ENCODE measurements at regions not wholly inside any gene's neighbourhood (a gene's known extent, or its start where the extent isn't known, plus 50 kb on each side); places are given as distances from the start of the nearest gene placed in this dataset.

- TF ChIP-seq CREB1 (CRISPR knock-in tag; IDR thresholded peaks at IDR 0.05; ENCODE audit: low read depth) (no peak), ZNF331 (CRISPR knock-in tag; IDR thresholded peaks at IDR 0.05; ENCODE audit: low read depth) (no peak), CTCF (conservative IDR thresholded peaks at IDR 0.05; ENCODE audit: low read depth in 2 of 2) (no peak)
Measured at GRCh38 chr16:73122604-73123391, 74.9 kb upstream of the ZFHX3 start.
